Adrenal gland (tissue), 5 donors: ENCODE measurements at regions not wholly inside any gene's neighbourhood (a gene's known extent, or its start where the extent isn't known, plus 50 kb on each side); places are given as distances from the start of the nearest gene placed in this dataset.

Experiments used
- CTCF ChIP-seq, 6 experiments: fragments of 450-650 bp in 4 of 6; fragments of 200-600 bp in 2 of 6; sonication (generic) in 1 of 6; IDR thresholded peaks; 1 replicate in 5 of 6; 2 replicates in 1 of 6; pipeline versions ENCODE4 v1.5.1 to v1.8.0; 2016 to 2021; ENCODE audit warnings: antibody characterized with exemption in 6 of 6, mild to moderate bottlenecking in 2 of 6, moderate library complexity in 1 of 6
- POLR2A ChIP-seq, 2 donors: fragments of 450-650 bp; IDR thresholded peaks; one replicate each; pipeline ENCODE4 v1.6.1; 2017; ENCODE audit warnings: antibody characterized with exemption in 2 of 2, mild to moderate bottlenecking in 2 of 2, moderate library complexity in 1 of 2
- donor health status: DM: no; HTN: no; CAD: no.

- no peak for TF ChIP-seq CTCF (IDR thresholded peaks at IDR 0.05)
- TF ChIP-seq POLR2A (IDR thresholded peaks at IDR 0.05): no peak
These were observed 330.1 kb upstream of the MGMT start for GRCh38 chr10:129136951-129137350.
